ENCODE measurements at regions not wholly inside any gene's neighbourhood (a gene's known extent, or its start where the extent isn't known, plus 50 kb on each side); places are given as distances from the start of the nearest gene placed in this dataset.

- ChIA-PET POLR2A (no interaction called here), CTCF (ENCODE audit: low intra/inter-chr PET ratio) (no interaction called here)
- Histone ChIP-seq H3K9ac (ENCODE audit: insufficient read depth in 1 of 2, low read depth in 2 of 2, low read length in 2 of 2) (no peak overlapping the region), H3K9me1 (ENCODE audit: control insufficient read depth, insufficient read depth, low read length) (no peaks in the 10 kb centered on the region), H3K9me3 (replicated peaks; ENCODE audit: control insufficient read depth, insufficient read depth, low read depth, low read length) (no peaks in the 10 kb centered on the region; the same call in 1 of the 2 replicates), H2AFZ (ENCODE audit: low read depth, low read length) (no peak overlapping the region), H4K20me1 (replicated peaks; ENCODE audit: control insufficient read depth, insufficient read depth, low read length) (no peaks in the 10 kb centered on the region), H3K79me2 (ENCODE audit: control insufficient read depth, insufficient read depth, low read length) (no peaks in the 10 kb centered on the region), H3K4me1 (replicated peaks in 1 of 2; ENCODE audit: control insufficient read depth in 2 of 2, insufficient read depth in 2 of 2, low read length in 2 of 2) (no peaks in the 10 kb centered on the region), H3K4me2 (ENCODE audit: insufficient read depth, low read length) (no peak overlapping the region), H3K4me3 (no peak overlapping the region), H3K36me3 (ENCODE audit: control insufficient read depth, insufficient read depth, low read length) (no peaks in the 10 kb centered on the region), H3K27me3 (ENCODE audit: control insufficient read depth in 2 of 2, insufficient read depth in 2 of 2, low read length in 2 of 2) (no peaks in the 10 kb centered on the region), H3K27ac (ENCODE audit: extremely low read depth, low read depth, low read length) (no peak overlapping the region)
- BruUV-seq (replicated peaks), result no TSS peak
- 0% methylated on average over 1 of the region's 1 CpG for WGBS (ENCODE audit: insufficient coverage, low coverage, missing lambda C conversion rate)
- intact Hi-C loops (cut with micrococcal nuclease), result no loop called here
- in situ Hi-C loops (cut with MboI), result no loop called here
- no peak for TF ChIP-seq BACH1 (tag; IDR thresholded peaks at IDR 0.05)
- TF ChIP-seq ZNF511 (CRISPR knock-in tag; IDR thresholded peaks at IDR 0.05), result no peak
- no peak for TF ChIP-seq NCOA4 (IDR thresholded peaks at IDR 0.05; ENCODE audit: partially characterized antibody)
- no peak for TF ChIP-seq E2F5 (CRISPR knock-in tag; IDR thresholded peaks at IDR 0.05)
- ATAC-seq (no peak), FAIRE-seq (no peak), DNase-seq (ENCODE audit: extremely low read depth in 1 of 4, low spot score in 3 of 4) (no peak)
These were observed 675.3 kb downstream of the SLC4A3 start for GRCh38 chr2:220302756-220303155.

GRCh38 chr2:220309215-220309614 lies 681.8 kb downstream of the SLC4A3 start:
- intact Hi-C loops (cut with micrococcal nuclease), result no loop called here
- in situ Hi-C loops (cut with MboI), result no loop called here
- BruUV-seq (replicated peaks), result no TSS peak

More at GRCh38 chr2:220309215-220309614, 681.8 kb downstream of the SLC4A3 start:
- ATAC-seq (no peak), FAIRE-seq (no peak), DNase-seq (ENCODE audit: extremely low read depth in 1 of 4, low spot score in 3 of 4) (no peak)
- no peaks in the 10 kb centered on the region for H3K36me3 ChIP-seq (ENCODE audit: control insufficient read depth, insufficient read depth, low read length)
- no peaks in the 10 kb centered on the region for H3K79me2 ChIP-seq (ENCODE audit: control insufficient read depth, insufficient read depth, low read length)
- no peaks in the 10 kb centered on the region for H3K9me1 ChIP-seq (ENCODE audit: control insufficient read depth, insufficient read depth, low read length)
- CTCF ChIA-PET (ENCODE audit: low intra/inter-chr PET ratio), result no interaction called here
- no peaks in the 10 kb centered on the region for H3K4me1 ChIP-seq (replicated peaks in 1 of 2; ENCODE audit: control insufficient read depth in 2 of 2, insufficient read depth in 2 of 2, low read length in 2 of 2)
- no peaks in the 10 kb centered on the region; the same call in 1 of the 2 replicates for H3K9me3 ChIP-seq (replicated peaks; ENCODE audit: control insufficient read depth, insufficient read depth, low read depth, low read length)
- no peak overlapping the region for H3K4me3 ChIP-seq
- no peak overlapping the region for H2AFZ ChIP-seq (ENCODE audit: low read depth, low read length)
- H3K4me2 ChIP-seq (ENCODE audit: insufficient read depth, low read length), result no peak overlapping the region
- WGBS (ENCODE audit: insufficient coverage, low coverage, missing lambda C conversion rate), result 0% methylated on average over 1 of the region's 1 CpG
- POLR2A ChIA-PET, result interaction anchor here (0.7 kb wide), 1 partner anchor 42 kb away, joined by 4 read pairs; no protein-coding TSS in a partner anchor
- TF ChIP-seq ILK (tag; IDR thresholded peaks at IDR 0.05; ENCODE audit: borderline replicate concordance, low read depth) (no peak), DDX20 (tag; IDR thresholded peaks at IDR 0.05; ENCODE audit: low read depth) (no peak), RBM14 (IDR thresholded peaks at IDR 0.05; ENCODE audit: borderline replicate concordance, insufficient read depth, low read depth, low read length) (no peak), RAD21 (CRISPR knock-in tag; conservative IDR thresholded peaks at IDR 0.05 in 1 of 2, IDR thresholded peaks at IDR 0.05 in 1 of 2) (no peak), NONO (IDR thresholded peaks at IDR 0.05; ENCODE audit: low read depth in 2 of 2, low read length in 1 of 2) (no peak), ZNF277 (CRISPR knock-in tag; IDR thresholded peaks at IDR 0.05; ENCODE audit: borderline replicate concordance) (no peak), HES1 (IDR thresholded peaks at IDR 0.05; ENCODE audit: low read depth) (no peak)
- H3K27me3 ChIP-seq (ENCODE audit: control insufficient read depth in 2 of 2, insufficient read depth in 2 of 2, low read length in 2 of 2), result no peaks in the 10 kb centered on the region
- no peak overlapping the region for H3K9ac ChIP-seq (ENCODE audit: insufficient read depth in 1 of 2, low read depth in 2 of 2, low read length in 2 of 2)
- no peak overlapping the region for H3K27ac ChIP-seq (ENCODE audit: extremely low read depth, low read depth, low read length)
- no peaks in the 10 kb centered on the region for H4K20me1 ChIP-seq (replicated peaks; ENCODE audit: control insufficient read depth, insufficient read depth, low read length)

All from K562 (cell line).